GM18861 (cell line): ENCODE measurements at regions not wholly inside any gene's neighbourhood (a gene's known extent, or its start where the extent isn't known, plus 50 kb on each side); places are given as distances from the start of the nearest gene placed in this dataset.
"Not testable (repeated sequence)": the region's sequence is repeated elsewhere in the genome, so short reads cannot be mapped to it uniquely, and the experiment has no call there.

Experiments used
- ATAC-seq: cut with Tn5 transposase; IDR thresholded peaks from one replicate; pipeline ENCODE4 v1.9.1; 2021; ENCODE audit not compliant: unreplicated experiment

DNA sequence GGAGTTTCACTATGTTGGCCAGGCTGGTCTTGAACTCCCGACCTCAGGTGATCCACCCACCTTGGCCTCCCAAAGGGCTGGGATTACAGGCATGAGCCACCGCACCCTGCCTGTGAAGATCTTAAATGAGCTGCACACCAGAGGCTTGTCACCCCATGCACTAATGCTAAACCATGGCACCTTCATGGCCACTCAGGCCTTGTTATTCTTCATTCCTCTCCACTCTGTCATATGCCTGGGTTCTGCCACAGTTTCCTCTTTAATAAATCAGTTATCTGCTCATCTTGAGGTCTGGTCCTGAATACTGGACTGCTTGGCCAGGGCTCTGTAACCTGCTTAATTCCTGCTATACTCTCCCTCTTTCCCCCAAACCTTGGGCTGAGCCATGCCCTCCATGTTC lies 104.3 kb upstream of the FOXN2 start:
- ATAC-seq = no peak

DNA sequence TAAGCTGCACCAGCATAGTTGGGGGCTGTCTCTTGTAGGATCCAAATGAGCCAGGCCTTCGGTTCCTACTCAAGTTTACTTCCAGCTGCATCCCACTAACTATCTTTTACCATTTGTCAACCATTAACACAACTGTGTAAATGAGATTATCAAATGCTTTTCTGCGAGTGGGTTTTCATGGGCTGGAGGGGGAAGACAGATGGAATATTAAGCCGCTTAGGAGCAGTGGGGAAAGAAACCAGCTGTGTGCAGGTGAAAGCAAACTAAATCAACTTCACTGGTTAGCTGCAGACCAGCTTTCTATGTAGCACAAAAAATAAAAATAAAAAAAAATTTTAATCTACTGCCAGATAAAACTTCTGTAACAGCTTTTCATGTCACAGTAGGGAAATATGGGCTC lies 100.8 kb upstream of the FOXN2 start:
- no peak for ATAC-seq

DNA sequence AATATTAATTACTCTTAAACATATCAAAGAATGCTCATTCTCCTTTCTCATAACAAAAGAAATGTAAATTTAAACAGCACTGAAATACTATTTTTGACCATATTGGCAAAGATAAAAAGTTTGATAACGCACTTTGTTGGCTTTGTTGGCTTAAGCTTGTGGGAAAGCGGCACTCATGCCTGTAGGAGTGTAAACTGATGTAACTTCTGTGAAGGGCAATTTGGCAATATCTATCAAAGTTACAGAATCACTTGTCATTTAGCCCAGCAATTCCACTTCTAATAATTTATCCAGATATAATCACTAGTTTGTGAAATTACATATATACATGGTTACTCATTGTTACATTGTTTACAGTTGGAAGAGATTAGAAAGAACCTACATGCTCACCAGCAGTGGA lies 96.3 kb upstream of the FOXN2 start:
- ATAC-seq = no peak

DNA sequence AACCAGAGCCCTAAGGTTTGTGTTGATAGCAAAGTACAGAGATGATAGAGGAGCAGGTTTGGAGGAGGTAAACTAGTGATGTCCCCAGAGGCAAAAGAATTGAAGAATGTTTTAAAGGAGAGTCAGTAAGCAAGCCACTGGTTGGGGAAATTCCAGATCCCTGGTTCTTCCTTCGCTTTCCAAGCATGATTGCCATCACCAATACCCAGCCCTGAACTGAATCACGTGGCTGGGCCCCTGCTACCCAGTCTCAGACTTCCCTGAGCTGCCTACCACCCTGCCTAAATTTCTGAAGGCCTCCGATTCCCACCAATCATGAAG lies 95.3 kb upstream of the FOXN2 start:
- ATAC-seq = no peak

DNA sequence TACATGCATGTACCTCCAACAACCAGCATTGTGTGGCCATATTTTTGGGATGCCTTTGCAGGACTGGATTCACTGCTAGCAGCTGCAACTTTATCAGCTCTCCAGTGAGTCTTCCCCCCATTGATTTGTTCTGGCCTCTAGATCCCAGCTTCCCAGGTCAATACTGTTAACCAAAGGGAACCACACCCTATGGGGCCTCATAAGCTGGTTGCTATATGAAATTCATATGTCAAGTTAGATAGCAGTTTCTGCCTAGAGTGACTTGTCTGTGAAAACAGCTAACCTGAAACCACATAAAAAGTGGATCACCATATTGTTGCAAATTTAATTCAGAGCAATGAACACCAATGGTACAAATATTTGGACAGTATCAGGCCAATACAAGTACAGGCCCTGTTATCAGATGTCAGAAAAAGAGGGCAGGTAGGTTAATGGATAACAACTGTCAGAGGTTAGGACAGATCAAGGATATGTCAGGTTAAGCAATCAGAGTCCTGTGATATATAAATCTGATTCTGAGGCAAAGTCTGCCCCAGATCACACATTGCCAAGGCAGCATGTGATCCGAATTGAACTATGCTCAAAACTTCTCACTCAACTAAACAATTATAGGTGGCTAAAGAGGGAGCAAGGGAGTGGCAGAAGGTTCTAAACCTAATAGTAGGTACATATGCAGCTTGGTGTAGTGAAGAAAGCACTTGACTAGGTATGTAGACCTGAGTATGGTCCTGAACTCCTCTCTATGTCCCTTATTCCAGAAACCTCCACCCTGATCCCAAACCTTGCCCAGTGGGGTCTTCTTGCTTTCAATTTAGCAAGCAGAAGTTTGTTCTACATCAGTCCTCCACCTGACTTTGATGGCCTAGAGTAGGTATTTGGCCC lies 94.7 kb upstream of the FOXN2 start:
- no peak for ATAC-seq

DNA sequence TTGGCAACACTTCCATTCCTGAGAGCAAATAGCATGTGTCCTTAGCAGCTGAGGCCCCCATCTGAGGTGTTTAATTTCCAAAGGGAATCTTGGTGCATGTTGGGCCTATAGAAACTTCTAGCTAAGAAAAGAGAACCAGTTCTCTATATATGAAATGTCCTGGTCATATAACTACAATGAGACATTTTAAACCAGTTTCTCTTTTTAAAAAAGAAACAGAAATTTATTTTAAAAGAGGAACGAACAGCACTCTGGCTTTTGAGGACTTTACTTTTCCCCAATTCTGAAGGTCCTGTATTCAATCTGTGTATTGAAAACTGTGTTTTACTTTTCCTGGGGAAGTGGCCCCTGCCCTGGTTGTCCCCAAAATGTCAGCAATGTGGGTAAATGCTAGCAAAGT lies 94.0 kb upstream of the FOXN2 start:
- no peak for ATAC-seq

DNA sequence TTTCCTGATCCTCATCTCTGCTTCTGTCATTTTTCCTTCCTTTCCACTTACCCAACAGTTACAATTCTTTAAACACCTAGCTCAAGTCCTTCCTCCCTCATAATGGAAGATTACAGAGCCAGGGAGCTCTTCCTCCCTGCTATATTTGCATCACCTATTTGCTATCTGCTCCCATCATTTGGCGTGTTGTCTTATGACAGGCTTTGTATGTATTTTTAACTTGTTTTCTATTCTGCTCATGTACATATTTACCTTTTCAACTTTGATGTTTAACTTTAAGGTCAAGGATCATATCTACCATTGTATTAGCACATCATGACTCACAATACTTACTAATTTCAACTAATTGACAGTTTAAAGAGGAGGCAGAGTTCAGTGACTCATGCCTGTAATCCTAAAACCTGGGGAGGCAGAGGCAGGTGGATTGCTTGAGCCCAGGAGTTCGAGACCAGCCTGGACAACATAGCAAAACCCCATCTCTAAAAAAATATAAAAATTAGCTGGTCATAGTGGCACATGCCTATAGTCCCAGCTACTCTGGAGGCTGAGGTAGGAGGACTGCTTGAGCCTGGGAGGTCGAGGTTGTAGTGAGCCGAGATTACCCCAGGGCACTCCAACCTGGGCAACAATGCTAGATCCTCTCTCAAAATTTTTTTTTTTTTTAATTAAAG lies 92.5 kb upstream of the FOXN2 start:
- ATAC-seq = no peak

DNA sequence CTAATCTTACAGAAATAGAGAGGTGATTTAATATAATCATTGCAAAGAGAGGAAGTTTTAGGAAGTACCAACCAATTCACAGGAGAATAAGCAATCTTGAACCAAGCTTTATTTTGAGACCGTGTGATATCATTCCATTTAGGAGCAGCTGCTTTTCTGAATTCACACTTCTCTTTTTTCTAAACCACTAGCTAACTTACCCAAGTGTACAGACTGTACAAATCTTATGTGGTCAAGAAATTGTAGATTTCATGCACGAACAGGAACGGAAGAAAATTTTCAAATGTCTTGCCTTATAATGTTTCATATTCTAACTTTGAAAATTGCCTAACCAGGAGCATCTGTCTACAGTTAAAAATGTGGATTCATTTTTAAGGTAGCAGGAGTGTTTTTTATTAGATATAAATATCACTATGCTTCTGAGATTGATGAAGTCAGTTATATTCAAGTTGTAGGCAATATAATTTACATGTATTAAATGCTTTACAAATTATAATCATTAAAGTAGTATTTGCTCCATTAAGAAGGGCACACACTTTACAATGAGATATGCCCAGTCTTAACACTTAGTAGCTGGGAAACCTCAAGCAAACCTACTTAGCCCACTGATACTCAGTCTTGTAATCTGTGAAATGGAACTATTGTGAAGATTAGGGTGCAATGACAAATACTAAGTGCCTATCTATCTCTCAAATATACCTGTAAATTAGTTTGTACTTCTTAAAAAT lies 86.7 kb upstream of the FOXN2 start:
- peak; percentile 92 for ATAC-seq

DNA sequence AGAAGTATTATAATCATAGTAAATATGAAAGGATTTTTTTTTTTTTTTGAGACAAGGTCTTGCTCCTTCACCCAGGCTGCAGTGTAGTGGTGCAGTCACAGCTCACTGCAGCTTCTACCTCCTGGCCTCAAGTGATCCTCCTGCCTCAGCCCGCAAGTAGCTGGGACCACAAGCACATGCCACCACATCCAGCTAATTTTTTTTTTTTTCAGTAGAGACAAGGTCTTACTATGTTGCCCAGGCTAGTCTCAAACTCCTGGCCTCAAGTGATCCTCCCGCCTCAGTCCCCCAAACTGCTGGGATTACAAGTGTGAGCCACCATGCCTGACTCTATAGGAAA lies 86.2 kb upstream of the FOXN2 start:
- peak; percentile 29 for ATAC-seq

DNA sequence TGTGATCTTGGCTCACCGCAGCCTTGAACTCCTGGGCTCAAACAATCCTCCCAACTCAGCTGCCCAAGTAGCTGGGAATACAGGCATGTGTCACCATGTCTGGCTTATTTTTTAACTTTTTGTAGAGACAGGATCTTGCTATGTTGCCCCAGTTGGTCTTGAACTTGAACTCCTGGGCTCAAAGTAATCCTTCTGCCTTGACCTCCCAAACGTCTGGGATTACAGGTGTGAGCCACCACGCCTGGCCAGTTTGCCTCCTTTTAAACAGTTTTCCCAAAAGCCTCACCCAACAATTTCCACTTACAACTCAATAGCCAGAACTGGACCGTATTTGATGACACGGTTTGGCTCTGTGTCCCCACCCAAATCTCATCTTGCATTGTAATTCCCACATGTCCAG lies 85.4 kb upstream of the FOXN2 start:
- no peak for ATAC-seq

DNA sequence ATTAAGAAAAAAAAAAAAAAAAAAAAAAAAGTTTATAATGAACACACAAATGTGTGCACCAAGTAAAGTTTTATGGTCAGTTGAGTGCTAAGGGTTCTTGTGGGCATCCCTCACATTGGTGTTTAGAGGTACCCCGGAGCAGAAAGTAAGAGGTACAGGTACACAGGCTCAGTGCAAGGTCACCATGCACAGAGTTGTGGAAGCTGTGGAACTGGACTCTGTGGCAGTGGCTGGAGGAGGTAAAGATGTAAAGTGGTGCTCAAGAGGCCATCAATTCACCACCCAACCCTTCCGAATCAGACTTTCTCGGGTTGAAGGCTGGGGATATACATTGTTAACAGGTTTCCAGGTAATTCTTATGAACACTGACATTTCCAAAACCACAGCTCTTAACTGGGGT lies 83.6 kb upstream of the FOXN2 start:
- ATAC-seq = no peak

DNA sequence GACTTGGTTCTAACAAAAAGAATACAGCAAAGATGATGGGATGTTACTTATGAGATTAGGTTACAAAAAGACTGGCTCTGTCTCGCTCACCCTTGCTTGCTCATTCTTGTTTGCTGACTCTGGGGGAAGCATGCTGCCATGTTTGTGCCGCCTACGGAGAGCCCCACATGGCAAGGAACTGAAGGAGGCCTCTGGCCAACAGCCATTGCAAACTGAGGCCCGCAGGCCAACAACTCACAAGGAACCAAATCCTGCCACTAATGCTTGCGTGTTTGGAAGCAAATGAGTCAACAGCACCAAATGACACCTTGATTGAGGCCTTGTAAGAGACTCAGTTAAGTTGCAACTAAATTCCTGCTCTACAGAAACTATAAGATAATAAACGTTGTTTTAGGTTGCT lies 82.1 kb upstream of the FOXN2 start:
- no peak for ATAC-seq

DNA sequence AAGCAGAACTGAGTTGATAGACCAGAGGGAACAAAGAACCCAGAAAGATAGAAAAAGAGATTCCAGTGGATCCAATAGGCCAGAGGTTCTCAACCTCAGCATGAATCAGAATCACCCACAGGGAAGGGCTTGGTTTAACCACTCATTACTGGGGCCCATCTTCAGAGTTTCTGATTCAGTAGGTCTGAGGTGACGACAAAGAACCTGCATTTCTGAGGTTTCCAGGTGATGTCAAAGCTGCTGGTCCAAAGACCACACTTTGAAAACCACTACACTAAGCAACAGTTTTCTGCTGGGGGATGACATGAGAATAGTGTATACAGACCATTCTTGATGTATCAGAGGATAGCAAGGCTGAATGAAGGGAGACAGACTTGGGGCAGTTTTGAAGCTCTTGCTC lies 81.5 kb upstream of the FOXN2 start:
- ATAC-seq = no peak

DNA sequence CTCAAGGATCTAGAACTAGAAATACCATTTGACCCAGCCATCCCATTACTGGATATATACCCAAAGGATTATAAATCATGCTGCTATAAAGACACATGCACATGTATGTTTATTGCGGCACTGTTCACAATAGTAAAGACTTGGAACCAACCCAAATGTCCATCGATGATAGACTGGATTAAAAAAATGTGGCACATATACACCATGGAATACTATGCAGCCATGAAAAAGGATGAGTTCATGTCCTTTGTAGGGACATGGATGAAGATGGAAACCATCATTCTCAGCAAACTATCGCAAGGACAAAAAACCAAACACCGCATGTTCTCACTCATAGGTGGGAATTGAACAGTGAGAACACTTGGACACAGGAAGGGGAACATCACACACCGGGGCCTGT lies 80.7 kb upstream of the FOXN2 start:
- not testable (repeated sequence) for ATAC-seq

DNA sequence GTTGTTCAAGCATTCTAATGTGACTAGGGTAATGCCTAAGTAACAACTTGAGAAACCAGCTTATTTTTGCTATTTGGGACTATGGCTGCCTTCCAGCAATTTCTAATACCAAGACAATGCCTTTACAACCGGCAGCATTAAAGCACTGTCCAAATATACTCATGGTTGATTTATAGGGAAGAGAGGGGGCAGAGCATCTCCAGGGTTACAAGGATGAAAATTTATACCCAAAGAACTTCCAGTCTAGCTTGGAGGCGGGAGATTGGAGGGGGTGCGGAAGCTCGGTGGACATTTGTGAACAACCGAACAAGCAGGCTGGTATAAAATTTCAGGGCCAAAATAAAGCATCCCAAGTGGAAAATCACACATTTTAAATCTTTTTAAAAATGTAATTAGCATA lies 79.4 kb upstream of the FOXN2 start:
- ATAC-seq = no peak

DNA sequence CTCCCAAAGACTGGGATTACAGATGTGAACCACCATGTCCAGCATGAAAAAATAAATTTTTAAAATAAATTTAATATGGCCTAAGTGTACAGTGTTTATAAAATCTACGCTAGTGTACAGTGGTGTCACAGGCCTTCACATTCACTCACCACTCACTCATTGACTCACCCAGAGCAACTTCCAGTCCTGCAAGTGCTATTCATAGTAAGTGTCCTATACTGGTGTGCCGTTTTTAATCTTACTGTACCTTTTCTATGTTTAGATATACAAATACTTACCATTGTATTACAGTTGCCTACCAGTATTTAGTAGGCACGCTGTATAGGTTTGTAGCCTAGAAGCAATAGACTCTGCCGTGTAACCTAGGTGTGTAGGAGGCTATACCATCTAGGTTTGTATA lies 76.1 kb upstream of the FOXN2 start:
- ATAC-seq = no peak

DNA sequence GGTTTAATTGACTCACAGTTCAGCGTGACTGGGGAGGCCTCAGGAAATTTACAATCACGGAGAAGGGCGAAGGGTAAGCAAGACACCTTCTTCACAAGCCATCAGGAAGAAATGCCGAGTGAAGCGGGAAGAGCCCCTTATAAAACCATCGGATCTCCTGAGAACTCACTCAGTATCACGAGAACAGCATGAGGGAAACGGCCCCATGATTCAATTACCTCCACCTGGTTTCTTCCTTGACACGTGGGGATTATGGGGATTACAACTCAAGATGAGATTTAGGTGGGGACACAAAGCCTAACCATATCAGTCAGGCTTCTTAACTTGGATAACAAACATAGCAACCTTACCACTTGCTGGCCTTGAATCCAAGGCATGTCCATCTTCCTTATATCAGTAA lies 73.6 kb upstream of the FOXN2 start:
- no peak for ATAC-seq

DNA sequence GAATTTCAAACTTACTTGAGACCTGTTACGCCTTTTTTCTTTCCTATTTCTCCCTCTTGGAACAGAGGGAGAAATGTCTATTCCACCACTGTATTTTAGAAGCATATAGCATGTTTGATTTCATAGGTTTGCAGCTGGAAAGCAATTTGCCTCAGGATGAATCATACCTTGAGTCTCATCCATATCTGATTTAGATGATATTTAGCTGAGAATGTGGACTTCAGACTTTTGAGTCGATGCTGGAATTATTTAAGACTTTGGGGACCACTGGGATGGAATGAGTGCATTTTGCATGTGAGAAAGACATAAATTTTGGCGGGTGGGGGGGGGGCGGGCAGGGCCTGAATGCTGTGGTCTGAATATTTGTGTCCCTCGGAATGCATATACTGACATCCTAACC lies 67.3 kb upstream of the FOXN2 start:
- no peak for ATAC-seq

DNA sequence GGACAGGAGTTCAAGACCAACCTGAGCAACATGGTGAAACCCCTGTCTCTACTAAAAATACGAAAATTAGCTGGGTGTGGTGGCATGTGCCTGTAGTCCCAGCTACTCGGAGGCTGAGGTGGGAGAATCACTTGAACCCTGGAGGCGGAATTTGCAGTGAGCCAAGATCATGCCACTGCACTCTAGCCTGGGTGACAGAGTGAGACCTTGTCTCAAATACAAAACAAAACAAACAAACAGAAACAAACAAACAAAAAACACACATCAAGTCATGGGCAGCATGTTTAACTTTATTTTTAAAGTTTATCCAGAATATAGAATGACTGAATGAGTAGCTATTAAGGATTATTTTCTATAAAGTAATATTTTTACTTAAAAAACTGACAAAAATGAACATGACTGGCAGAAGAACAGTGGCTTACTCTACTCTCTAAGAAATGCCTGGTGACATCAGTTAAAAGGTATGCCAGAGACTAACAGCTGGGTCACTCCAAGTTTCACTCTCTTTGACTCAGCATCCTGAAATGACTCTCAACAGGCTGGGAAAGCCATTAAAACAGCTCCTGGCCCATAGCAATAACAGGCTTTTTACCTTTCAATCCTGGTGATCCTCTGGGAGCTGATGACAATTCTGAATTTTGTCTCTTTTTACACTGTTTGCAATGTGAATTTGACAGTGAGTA lies 66.1 kb upstream of the FOXN2 start:
- ATAC-seq = peak; percentile 89

DNA sequence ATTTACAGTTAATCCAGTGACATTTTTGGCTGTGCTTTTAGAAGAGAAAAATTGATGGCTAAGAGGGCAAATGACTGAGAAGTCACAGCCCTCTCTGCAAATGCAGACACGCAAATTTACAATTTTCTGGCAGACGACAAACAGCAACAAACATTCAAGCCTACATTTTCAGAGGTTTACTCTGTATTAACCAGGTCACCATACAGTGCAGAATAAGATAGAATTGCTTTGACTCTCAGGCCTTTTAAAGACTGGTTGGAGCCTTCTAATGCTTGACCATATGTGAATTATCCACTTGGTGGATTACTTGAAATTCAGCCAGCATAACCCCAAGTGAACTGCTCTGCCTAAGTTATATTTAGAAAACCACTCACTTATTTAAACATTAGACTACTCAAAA lies 65.5 kb upstream of the FOXN2 start:
- no peak for ATAC-seq

DNA sequence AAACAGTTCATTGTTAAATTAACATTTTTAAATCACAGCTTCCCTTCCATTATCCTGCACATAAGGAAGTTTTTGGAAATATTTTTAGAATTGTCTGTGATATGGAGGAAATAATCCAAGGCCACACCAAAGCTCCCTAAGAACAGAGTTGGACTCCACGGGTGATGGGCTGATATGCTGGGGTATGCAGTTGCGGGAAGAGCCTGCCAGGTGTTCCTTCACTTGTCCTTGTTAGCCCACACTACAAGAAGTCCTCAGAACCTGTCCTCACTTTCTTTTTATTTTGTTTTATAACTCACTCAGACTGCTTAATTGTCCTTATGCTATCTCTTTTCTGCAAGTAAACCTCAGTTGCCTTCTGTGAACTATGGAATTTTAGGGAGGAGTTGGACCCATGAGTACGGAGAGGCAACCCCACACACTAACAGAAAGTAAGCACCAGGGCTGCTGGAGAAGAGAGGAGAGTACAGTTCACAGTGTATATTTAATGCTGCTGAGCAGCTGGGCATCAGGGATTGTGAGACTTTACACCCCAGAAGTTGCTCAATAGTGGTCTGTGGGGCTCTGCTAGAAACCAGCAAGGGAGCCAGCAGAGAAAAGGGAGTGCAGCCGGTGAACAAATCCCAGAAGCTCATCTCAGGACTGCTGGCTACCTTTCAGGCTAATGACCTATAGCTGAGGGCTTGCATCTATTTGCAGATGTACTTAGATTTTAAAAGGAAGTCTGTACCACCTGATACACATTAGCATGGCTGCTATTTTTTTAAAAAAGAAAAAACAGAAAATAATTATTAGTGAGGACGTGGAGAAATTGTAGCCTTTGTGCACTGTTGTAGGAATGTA lies 64.6 kb upstream of the FOXN2 start:
- ATAC-seq = no peak
